Activated CD4-positive, alpha-beta T cell treated with anti-CD3 and anti-CD28 coated beads, Interleukin-2, amount 10 ng/mL, durations not matched to agents 7 days and 5 days (primary cell): ENCODE measurements at regions not wholly inside any gene's neighbourhood (a gene's known extent, or its start where the extent isn't known, plus 50 kb on each side); places are given as distances from the start of the nearest gene placed in this dataset.
"Not testable (repeated sequence)": the region's sequence is repeated elsewhere in the genome, so short reads cannot be mapped to it uniquely, and the experiment has no call there.

Experiments used
- CTCF ChIA-PET: fragments of 350-600 bp; sonication (Branson Sonifier 250); formaldehyde crosslinking; loops from one replicate; lab custom pipeline; 2021; ENCODE audit warnings: antibody characterized with exemption; lab: Charles Lee
- POLR2A ChIA-PET: fragments of 350-600 bp; sonication (Branson Sonifier 250); formaldehyde crosslinking; loops from one replicate; lab custom pipeline; 2021; ENCODE audit warnings: antibody characterized with exemption; lab: Charles Lee
- DNase-seq: peaks from one replicate; pipeline ENCODE4 v3.0.0-alpha.2; 2020
- H3K27ac Mint-ChIP-seq: one replicate; pipeline ENCODE4 v1.8.0; 2021; ENCODE audit warnings: mild to moderate bottlenecking, moderate library complexity, mixed read lengths
- H3K27me3 Mint-ChIP-seq: one replicate; pipeline ENCODE4 v1.8.0; 2021; ENCODE audit warnings: mixed read lengths
- H3K36me3 Mint-ChIP-seq: one replicate; pipeline ENCODE4 v1.8.0; 2021; ENCODE audit warnings: low read depth, mixed read lengths
- H3K4me1 Mint-ChIP-seq: one replicate; pipeline ENCODE4 v1.8.0; 2021; ENCODE audit warnings: mixed read lengths
- H3K4me3 Mint-ChIP-seq: one replicate; pipeline ENCODE4 v1.8.0; 2021; ENCODE audit warnings: mild to moderate bottlenecking, moderate library complexity, mixed read lengths
- H3K9me3 Mint-ChIP-seq: one replicate; pipeline ENCODE4 v1.8.0; 2021; ENCODE audit warnings: mixed read lengths

DNA sequence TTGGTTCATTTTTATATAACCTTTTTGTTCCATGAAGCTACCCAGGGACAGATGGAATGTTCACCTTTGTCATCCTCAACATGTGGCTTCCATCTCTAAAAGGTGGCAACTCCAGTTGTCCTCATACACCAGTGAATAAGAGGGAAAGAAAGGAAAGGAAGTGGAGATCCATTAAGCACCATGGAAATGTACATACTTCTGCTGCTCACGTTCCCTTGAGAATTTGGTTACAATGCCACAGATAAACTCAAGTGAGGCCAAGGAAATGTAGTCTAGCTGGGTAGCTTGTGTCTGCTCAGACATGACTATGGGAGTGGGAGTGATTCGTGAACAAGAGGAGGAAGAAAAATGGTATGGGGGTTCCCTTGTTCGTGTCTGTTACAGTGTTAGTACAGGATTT lies 237.1 kb upstream of the FAM3C start:
- Mint-ChIP-seq H3K27ac (no peak overlapping the region), H3K27me3 (no peaks in the 10 kb centered on the region), H3K36me3 (no peaks in the 10 kb centered on the region), H3K4me3 (no peak overlapping the region), H3K4me1 (no peaks in the 10 kb centered on the region), H3K9me3 (no peaks in the 10 kb centered on the region)
- POLR2A ChIA-PET = no interaction called here
- CTCF ChIA-PET = no interaction called here
- no peak for DNase-seq

DNA sequence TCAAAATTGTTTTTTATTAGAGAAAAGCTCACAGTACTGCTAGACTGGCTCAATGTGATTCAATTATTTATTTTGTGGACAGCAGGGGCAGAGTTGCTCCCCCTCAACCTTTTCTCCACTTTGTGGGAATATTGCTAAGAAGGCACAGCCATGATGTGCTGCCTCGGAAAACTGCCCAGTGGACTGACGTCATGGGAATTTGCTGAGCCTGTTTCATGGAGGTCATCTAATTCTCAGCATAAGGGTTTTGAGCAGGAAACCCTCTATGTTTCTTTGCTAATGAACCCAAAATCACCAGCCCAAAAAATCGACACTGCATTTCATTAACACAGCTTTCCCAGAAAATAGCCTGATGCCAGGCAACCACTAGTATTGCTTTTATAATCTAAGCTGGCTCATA lies 228.8 kb upstream of the FAM3C start:
- DNase-seq = no peak
- ChIA-PET CTCF (no interaction called here), POLR2A (no interaction called here)
- no peaks in the 10 kb centered on the region for H3K36me3 Mint-ChIP-seq
- no peaks in the 10 kb centered on the region for H3K27me3 Mint-ChIP-seq
- no peaks in the 10 kb centered on the region for H3K9me3 Mint-ChIP-seq
- no peak overlapping the region for H3K27ac Mint-ChIP-seq
- H3K4me3 Mint-ChIP-seq = no peak overlapping the region
- no peaks in the 10 kb centered on the region for H3K4me1 Mint-ChIP-seq

DNA sequence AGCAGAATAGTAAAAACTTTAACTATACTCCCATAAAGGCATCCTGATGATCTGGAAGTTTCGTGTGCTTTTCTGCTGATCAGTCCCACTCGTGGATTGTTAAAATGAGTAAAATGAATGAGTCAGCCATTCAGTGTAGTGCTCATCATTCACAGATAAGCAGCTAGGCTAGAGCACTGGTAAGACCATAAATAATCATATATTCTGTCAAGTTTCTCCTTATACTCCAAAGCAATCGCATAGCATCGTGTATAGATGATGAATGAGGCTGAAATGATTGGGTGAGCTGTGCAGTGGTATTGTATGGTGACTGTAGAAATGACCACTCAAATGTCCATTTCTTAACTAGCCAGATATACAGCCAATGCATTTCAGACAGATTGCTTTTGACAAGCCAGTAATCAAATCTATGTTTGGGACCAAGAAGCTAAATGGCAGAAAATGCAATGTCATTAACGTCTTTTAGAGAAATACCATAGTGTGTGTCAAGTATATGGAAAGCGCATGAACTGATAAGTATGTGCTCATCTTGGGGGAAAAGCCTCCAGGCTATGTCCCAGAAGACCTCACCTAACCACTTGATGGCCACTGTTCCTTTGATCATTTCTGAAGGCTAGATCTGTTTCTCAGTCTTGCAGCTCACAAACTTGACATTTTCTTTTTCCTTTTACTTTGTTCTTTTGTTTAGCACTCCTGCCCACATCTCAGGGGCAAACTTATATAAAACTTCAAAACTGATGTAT lies 227.2 kb upstream of the FAM3C start:
- H3K4me3 Mint-ChIP-seq = no peak overlapping the region
- ChIA-PET POLR2A (no interaction called here), CTCF (no interaction called here)
- DNase-seq = no peak
- H3K27ac Mint-ChIP-seq = no peak overlapping the region
- H3K36me3 Mint-ChIP-seq = no peaks in the 10 kb centered on the region
- no peaks in the 10 kb centered on the region for H3K4me1 Mint-ChIP-seq
- no peaks in the 10 kb centered on the region for H3K9me3 Mint-ChIP-seq
- no peaks in the 10 kb centered on the region for H3K27me3 Mint-ChIP-seq

DNA sequence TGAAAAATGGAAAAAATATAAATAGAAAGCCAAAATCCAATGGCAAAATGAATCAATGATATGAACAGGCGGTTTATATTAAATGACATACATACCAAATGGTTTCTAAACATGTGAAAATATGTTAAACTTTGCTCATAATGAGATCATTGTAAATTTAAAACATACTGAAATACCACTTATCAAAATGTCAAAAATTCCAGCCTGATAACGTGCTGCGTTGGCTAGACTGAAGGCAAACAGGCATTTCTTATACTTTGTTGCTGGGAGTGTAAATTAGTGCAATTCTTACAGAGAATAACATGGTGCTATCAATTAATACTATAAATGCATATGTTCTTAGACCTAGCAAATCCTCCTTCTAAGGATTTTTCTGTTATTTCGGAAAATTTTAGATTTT lies 225.8 kb upstream of the FAM3C start:
- Mint-ChIP-seq H3K27ac (no peak overlapping the region), H3K9me3 (no peaks in the 10 kb centered on the region), H3K36me3 (no peaks in the 10 kb centered on the region), H3K27me3 (no peaks in the 10 kb centered on the region), H3K4me1 (no peaks in the 10 kb centered on the region), H3K4me3 (no peak overlapping the region)
- no peak for DNase-seq
- CTCF ChIA-PET = no interaction called here
- POLR2A ChIA-PET = no interaction called here

DNA sequence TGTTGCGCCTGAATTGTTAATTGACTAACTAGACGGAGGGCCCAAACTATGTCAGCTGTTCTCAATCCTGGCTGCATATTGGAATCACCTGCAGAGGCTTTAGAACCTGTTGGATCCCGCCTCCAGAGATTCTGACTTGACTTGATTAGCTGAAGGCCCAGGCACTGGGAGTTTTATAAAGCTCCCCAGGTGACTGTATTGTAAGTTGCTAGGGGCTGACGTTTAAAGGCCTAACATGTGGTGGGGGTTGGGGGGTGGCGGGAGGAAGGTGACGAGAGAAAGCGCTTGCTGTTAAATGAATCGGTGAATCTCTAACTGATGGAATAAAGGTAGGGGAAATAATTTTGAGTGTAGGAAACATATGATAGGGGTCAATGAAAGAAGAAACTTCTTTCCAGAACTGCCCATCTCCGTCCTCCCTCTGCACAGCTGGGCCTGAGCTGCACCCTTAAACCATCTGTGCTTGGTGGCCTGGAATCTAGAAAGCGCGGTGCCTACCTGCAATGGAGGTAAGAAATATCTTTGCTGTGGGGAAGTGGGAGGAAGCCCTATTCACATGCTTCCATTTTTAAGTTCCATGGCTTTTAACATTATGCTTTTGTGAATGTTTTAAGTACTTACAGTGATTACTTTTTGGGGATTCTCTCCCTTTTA lies 225.0 kb upstream of the FAM3C start:
- ChIA-PET CTCF (no interaction called here), POLR2A (no interaction called here)
- no peak for DNase-seq
- no peaks in the 10 kb centered on the region for H3K27me3 Mint-ChIP-seq
- no peaks in the 10 kb centered on the region for H3K36me3 Mint-ChIP-seq
- H3K4me3 Mint-ChIP-seq = no peak overlapping the region
- no peaks in the 10 kb centered on the region for H3K4me1 Mint-ChIP-seq
- no peaks in the 10 kb centered on the region for H3K9me3 Mint-ChIP-seq
- no peak overlapping the region for H3K27ac Mint-ChIP-seq

DNA sequence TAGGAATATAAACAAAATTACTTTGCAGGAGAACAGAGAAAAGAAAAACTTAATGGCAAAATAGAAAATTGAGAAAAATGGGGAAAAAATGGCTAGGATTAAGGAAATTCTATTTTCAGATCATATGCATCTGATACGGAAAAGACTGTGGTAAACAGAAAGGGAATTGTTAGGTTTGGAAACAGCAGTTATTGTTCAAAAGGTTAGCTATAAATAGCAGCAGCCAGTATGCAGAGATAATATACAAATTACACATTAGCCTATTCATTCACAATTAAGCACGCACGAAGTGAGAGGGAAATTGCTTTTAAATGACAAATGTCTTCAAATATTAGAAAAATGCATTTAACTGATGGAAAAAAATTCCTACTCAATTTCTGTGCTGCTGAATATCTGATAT lies 224.1 kb upstream of the FAM3C start:
- H3K27ac Mint-ChIP-seq = no peak overlapping the region

DNA sequence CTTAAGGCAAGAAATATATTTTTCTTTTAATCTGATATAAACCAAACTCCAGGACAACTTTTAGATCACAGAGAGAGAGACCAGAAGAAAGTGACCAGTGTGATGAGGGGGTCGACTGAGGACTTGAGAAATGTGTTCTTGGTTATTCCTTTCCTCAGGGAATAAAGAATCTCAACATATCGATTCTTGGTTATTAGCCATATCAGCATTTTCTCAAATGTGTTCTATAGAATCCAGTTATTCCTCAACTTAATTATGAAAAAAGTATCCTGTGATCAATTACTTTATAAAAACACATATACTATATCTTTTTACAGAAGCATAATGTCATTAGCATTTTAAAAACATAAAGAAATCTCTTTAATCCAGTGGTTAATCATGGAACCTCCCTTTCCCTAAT lies 222.1 kb upstream of the FAM3C start:
- no peaks in the 10 kb centered on the region for H3K27me3 Mint-ChIP-seq
- H3K27ac Mint-ChIP-seq = no peak overlapping the region
- ChIA-PET CTCF (no interaction called here), POLR2A (no interaction called here)
- DNase-seq = no peak
- H3K36me3 Mint-ChIP-seq = no peaks in the 10 kb centered on the region
- no peaks in the 10 kb centered on the region for H3K9me3 Mint-ChIP-seq
- no peaks in the 10 kb centered on the region for H3K4me1 Mint-ChIP-seq
- H3K4me3 Mint-ChIP-seq = no peak overlapping the region

More for the DNA sequence above, 224.1 kb upstream of the FAM3C start:
- DNase-seq = no peak
- POLR2A ChIA-PET = no interaction called here
- Mint-ChIP-seq H3K9me3 (no peaks in the 10 kb centered on the region), H3K4me1 (no peaks in the 10 kb centered on the region), H3K27me3 (no peaks in the 10 kb centered on the region), H3K36me3 (no peaks in the 10 kb centered on the region), H3K4me3 (no peak overlapping the region)
- CTCF ChIA-PET = no interaction called here

DNA sequence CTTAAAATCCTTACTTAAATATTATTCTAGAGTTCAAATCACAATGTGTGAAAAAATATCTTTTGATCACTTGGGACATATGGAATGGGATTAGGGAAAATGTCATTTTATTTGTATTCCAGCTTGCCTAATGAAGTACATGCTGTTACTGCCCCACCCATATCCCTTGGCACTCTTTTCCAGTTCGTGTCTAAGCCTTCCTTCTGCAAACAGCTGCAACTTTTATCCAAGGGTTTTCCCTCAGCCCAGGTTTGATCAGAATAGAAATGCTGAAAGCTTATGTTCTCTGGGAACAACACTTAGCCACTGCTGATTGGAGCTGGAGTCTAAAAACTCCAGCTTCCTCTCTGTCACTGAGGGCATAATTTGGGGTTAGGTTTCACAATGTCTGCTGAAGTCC lies 214.1 kb upstream of the FAM3C start:
- no peak for DNase-seq
- ChIA-PET CTCF (interaction anchor here (0.6 kb wide), 1 partner anchor 452 kb away, joined by 3 read pairs; no protein-coding TSS in a partner anchor), POLR2A (no interaction called here)
- Mint-ChIP-seq H3K36me3 (no peaks in the 10 kb centered on the region), H3K9me3 (no peaks in the 10 kb centered on the region), H3K4me1 (no peaks in the 10 kb centered on the region), H3K27me3 (no peaks in the 10 kb centered on the region), H3K4me3 (no peak overlapping the region), H3K27ac (no peak overlapping the region)

DNA sequence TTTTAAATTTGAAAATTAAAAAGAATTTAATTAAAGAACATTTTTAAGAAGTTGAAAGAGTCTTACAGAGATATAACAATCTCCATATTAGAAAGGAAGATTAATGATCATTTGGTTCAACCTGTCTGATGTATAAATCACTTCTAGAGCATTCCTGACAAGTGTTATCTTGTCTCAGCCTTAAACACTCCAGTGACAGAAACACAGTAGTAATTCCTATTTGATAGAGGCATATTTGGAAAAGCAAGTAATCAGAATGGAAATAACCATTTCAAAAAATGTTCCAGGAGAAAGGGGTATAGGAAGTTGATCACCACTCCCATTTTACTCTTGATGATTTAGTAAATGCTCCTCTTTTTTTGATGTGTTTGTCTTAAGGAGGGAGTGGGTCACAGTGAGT lies 213.1 kb upstream of the FAM3C start:
- ChIA-PET CTCF (no interaction called here), POLR2A (no interaction called here)
- Mint-ChIP-seq H3K4me1 (no peaks in the 10 kb centered on the region), H3K36me3 (no peaks in the 10 kb centered on the region), H3K4me3 (no peak overlapping the region), H3K27ac (no peak overlapping the region), H3K27me3 (no peaks in the 10 kb centered on the region), H3K9me3 (no peaks in the 10 kb centered on the region)
- no peak for DNase-seq

DNA sequence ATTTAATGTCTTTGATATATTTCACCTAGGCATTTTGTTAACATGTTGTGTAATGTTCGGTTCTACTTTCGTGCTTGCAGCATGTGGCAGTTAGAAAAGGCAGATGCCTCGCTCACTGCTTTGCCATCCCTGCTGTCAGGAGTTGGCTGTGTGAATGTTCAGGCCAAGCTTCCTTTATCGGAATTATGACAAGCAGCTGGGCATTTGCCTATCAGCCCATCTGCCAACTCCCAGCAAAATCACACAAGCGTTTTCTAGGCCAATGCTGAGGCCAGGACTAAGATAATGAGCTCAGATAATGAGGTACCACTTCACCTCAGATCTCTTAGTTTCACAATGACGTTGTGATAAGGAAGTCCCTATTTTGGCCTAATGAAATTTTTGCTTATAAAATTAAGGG lies 212.7 kb upstream of the FAM3C start:
- ChIA-PET POLR2A (no interaction called here), CTCF (interaction anchor here (0.7 kb wide), 1 partner anchor 187 kb away, joined by 3 read pairs; no protein-coding TSS in a partner anchor)
- H3K4me1 Mint-ChIP-seq = no peaks in the 10 kb centered on the region
- no peaks in the 10 kb centered on the region for H3K36me3 Mint-ChIP-seq
- H3K27ac Mint-ChIP-seq = no peak overlapping the region
- H3K27me3 Mint-ChIP-seq = no peaks in the 10 kb centered on the region
- no peak overlapping the region for H3K4me3 Mint-ChIP-seq
- no peaks in the 10 kb centered on the region for H3K9me3 Mint-ChIP-seq
- DNase-seq = no peak

DNA sequence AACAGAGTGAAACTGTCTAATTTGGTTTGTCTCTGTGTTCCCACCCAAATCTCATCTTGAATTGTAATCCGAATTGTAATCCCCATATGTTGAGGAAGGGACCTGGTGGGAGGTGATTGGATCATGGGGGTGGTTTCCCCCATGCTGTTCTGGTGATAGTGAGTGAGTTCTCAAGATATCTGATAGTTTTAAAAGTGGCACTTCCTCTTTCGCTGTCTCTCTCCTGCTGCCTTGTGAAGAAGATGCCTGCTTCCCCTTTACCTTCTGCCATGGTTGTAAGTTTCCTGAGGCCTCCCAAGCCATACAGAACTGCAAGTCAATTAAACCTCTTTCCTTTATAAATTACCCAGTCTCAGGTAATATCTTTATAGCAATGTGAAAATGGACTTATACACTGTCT lies 212.1 kb upstream of the FAM3C start:
- H3K27ac Mint-ChIP-seq, H3K36me3 Mint-ChIP-seq, H3K4me3 Mint-ChIP-seq, DNase-seq, H3K9me3 Mint-ChIP-seq, H3K27me3 Mint-ChIP-seq, H3K4me1 Mint-ChIP-seq: not testable (repeated sequence)
- ChIA-PET POLR2A (interaction anchor here (0.6 kb wide), 1 partner anchor 427 kb away, joined by 3 read pairs; no protein-coding TSS in a partner anchor), CTCF (interaction anchor here (0.7 kb wide), 1 partner anchor 186 kb away, joined by 3 read pairs; no protein-coding TSS in a partner anchor)

DNA sequence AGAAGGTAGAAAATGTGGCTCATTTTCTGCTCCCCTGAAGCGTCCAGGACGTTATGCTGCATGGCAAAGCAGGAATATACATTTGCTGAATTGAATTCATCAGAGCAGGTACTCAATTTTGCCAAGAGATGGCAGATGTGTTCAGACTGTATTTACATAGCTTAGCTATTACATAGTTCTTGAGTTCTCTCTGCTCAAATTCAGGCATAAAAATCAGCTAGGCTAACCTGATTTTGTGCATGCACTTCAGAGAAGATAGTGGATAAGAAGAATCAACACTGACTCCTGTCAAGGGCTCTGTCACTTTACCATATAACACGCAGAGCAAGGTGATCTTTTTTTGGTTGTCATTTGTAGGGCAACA lies 209.2 kb upstream of the FAM3C start:
- ChIA-PET POLR2A (no interaction called here), CTCF (interaction anchor here (0.8 kb wide), 1 partner anchor 13 kb away, joined by 3 read pairs; no protein-coding TSS in a partner anchor)
- Mint-ChIP-seq H3K4me1 (no peaks in the 10 kb centered on the region), H3K27me3 (no peaks in the 10 kb centered on the region), H3K36me3 (no peaks in the 10 kb centered on the region), H3K27ac (no peak overlapping the region), H3K4me3 (no peak overlapping the region), H3K9me3 (no peaks in the 10 kb centered on the region)
- no peak for DNase-seq

DNA sequence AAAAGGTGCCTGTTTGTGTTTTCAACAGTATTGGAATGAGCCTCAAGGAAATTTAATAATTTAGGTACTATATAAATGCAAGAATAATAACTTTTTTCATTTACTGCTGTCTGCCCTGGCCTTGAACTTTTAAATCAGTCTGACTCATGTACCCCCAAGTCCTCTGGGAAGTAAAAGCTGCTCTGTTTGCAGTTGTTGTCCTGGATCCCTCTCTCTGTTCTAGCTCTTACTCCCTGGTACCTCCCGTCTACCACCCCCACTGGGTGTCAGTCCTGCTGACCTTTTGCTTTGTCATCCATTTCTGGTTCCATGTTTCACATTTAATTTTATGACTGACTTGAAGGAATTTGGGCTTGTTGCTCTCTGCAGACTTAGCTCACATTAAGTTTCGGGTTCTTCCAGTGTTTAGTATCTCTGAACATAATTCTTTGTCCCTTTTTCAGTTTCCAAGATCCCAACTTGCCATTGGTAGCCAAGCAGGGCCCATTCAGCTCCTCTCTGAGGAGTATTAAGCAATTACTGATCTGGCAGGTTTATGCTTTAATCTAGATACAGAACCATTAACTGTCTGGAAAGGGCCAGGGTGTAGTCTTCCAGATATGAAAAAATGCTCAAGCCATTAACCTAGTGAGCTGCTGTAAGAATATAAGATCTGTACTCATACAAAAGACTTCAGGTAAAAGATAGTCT lies 208.7 kb upstream of the FAM3C start:
- H3K27ac Mint-ChIP-seq = no peak overlapping the region
- CTCF ChIA-PET = interaction anchor here (0.6 to 0.8 kb wide), 2 partner anchors 13 to 74 kb away, joined by 3 read pairs; no protein-coding TSS in a partner anchor
- DNase-seq = no peak
- H3K36me3 Mint-ChIP-seq = no peaks in the 10 kb centered on the region
- no peaks in the 10 kb centered on the region for H3K4me1 Mint-ChIP-seq
- no peaks in the 10 kb centered on the region for H3K27me3 Mint-ChIP-seq
- POLR2A ChIA-PET = interaction anchor here (0.7 kb wide), 1 partner anchor 315 kb away, joined by 3 read pairs; no protein-coding TSS in a partner anchor
- no peaks in the 10 kb centered on the region for H3K9me3 Mint-ChIP-seq
- no peak overlapping the region for H3K4me3 Mint-ChIP-seq
